NCI-H1417 treated with DMSO at 0.1 percent for 48 hours (cell line): ENCODE measurements at regions not wholly inside any gene's neighbourhood (a gene's known extent, or its start where the extent isn't known, plus 50 kb on each side); places are given as distances from the start of the nearest gene placed in this dataset.

ENCODE experiments used
- DNase-seq: peaks from one replicate; lab custom pipeline; 2025; lab: John Stamatoyannopoulos, UW

- DNase-seq, result no peak
Measured at GRCh38 chr6:163985710-163986109, 571.2 kb downstream of the QKI start.

DNA sequence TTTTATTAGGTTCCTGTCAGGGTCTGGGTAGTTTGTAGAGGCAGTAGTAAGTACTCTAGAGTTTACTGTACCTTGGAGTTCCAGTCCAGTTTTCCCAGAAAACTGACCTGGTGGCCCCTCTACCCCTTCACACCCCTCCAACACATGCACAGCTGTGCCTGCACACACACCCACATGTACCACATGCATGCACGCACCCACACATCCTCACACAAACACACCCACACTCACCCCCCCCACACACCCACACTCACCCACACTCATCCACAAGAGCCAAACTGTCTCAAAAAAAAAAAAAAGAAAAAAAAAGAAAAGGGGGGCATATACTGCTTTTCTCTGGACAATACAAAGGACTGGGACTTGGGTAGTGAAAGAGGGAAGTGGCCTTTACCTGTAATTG is 570.5 kb downstream of the QKI start:
- DNase-seq, result no peak

- DNase-seq, result no peak
Measured at GRCh38 chr6:163984124-163984936, 569.8 kb downstream of the QKI start.

- DNase-seq, result no peak
Measured at GRCh38 chr6:163983679-163984078, 569.2 kb downstream of the QKI start.

- no peak for DNase-seq
Measured at GRCh38 chr6:163974322-163974721, 559.8 kb downstream of the QKI start.

DNA sequence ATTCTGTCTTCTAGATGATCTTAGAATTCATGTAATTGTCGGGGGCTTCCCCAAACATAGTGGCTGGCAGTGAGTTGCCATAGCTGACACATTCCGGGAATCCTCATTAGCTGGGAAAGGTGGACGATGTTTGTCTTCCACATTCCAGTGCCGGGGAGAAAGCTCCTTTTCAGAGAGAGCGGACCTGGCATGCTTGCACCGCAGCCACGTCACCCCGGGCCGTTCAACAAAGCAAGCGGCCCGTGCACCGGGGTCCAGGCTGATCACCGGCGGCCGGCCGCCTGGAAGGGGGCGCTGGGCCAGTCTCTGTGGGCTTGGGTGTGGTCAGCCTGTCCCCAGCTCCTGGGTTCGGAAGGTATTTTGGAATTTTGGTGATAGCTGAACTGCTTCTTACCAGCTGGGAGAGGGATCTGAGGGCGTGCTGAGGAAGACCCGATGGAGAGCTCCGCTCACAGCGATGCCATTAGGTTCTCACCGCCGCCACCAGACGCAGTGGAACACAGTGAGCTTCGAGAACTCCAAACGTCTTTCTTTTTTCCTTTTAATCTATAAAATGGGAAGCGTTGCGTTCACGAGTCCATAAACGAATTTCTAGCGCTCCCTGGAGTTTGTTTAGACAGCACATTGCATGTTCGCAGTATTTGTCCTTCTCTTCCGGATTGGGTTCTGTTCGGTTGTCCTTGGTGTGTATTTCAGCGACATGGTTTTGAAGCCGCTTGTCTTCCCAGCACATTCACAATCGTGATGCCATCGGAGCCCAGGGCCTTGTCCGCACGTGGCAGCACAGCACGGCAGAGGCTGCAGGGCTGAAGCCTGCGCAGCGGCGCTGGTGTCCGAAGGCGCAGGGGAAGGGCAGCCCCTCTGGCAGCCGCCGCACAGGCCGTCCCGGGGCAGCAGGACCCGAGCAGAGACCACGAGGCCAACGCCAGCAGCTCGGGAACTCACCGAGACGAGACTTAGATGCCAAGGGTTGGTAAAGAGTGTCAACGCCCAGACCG is 557.6 kb downstream of the QKI start:
- no peak for DNase-seq

GRCh38 chr6:163970846-163971564 is 556.5 kb downstream of the QKI start:
- DNase-seq, result no peak

- peak; percentile 84 for DNase-seq
Measured at GRCh38 chr6:163965426-163966348, 551.2 kb downstream of the QKI start.

- no peak for DNase-seq
Measured at GRCh38 chr6:163964789-163965188, 550.3 kb downstream of the QKI start.

DNA sequence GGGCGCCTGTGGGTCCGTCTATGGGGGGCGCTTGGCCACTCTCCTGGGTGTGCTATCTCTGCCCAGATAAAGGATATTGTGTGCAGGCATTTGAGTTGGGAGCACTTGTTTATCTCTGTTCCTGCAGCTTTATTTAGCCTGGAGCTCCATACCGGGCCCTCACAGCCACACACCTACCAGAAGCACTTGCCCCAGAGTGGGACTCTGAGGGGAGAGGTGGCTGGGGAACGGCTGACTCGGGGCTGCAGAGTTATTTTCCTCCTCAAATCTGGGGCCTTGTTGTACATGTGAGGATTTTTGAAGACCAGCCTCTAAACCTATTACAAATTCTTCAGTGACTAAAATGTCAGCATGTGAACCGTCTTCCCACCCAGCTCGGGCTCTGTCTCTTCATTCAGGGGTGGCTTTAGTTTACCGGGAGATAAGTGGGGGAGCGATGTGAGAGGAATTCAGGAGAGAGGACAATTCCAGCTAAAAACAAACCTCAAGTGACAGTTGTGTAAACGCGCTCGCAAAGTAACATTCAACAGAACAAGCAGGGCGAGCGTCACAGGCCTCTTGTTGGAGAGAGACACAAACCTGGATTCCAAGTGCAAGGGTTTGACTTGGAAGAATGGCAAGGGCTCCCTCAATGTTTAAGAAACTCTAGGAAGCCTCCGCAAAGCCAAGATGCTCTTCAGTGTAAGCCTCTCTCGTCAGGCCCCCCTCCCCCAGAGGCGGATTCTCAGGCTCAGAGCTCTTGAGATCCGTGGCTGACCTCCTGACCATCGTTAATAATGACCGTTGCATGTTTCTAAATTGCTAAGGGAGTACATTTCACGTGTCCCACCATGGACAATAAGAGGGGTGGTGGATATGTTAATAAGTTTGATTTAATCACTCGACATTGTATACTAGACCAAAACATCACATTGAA is 548.9 kb downstream of the QKI start:
- DNase-seq, result no peak

DNA sequence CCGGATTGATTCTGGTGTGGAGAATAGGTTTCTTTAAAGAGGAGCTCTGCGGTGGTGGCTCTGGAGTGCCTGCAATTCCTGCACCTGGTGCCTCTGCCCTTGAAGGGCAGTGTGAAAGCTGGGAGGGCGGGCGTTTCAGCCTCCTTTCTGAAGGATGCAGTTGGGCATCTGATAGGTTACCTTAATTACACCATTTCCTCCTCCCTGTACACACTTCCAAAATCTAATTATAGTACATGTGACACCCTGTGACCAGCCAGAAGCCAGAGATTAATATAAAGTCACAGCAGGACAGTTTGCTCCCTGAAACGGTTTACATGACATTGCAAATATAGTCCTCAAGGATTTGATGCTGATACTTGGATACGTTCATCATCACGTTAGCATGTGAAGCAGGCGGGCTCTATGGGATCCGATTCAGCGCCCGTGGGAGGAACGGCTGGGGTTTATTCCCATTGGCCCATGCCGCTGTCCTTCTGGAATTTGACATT is 548.2 kb downstream of the QKI start:
- DNase-seq, result peak; percentile 89

- DNase-seq, result no peak
Measured at GRCh38 chr6:163960128-163960527, 545.6 kb downstream of the QKI start.

DNA sequence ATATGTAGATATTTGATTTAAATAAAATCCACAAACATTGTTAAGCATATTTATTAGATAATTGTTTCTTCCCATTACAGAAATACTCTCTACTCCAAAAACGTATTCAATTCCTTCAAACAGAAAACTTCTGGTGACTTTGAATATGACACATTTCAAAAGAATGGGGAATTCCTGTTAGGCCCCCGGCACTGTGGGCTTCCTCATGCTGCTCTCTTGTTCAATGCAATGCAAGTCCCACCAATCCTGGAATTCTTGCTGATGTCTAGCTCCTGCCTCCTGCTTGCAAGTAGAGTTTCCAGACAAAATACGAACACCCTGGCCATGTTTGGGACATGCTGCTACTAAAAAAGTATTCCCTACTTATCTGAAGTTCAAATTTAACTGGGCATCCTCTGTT is 544.1 kb downstream of the QKI start:
- DNase-seq, result no peak

DNA sequence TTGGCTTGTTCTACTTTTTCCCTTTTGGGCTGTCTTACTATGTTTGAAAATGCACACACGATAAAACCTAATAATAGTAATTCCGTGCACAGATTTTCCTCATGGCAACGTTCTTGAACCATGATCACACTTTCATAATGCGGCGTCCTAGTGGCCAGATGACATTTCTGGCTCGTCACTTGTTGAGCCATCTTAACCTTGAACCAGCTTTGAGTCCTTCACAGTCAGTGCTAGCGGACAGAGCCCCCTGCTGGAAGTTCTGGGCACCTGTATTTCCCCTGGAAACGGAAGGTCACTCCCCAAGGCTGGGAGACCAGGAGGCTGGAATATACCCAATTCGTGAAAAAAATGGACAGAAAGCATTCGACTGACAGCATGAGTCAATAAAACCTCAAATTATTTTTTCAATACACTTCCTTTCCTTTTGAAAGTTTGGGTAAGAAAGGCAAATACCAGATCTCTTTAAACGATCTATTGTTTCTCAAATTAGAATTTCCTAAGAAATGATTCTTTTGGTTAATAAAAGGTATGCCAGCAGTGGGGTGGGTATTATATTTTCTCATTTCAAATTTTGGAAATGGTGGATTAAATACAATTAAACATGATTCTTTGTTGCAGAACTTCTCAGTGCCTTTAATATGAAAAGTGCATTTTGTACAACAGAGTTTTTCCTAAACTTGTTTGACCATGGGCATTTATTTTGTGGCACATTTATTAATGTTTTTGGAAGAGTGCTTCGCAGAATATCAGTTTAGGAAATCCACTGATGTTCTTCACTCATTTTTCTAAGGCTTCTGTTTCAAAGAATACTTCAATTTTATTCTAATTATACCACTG is 542.3 kb downstream of the QKI start:
- DNase-seq, result no peak

GRCh38 chr6:163955756-163956155 is 541.2 kb downstream of the QKI start:
- DNase-seq, result peak; percentile 71

DNA sequence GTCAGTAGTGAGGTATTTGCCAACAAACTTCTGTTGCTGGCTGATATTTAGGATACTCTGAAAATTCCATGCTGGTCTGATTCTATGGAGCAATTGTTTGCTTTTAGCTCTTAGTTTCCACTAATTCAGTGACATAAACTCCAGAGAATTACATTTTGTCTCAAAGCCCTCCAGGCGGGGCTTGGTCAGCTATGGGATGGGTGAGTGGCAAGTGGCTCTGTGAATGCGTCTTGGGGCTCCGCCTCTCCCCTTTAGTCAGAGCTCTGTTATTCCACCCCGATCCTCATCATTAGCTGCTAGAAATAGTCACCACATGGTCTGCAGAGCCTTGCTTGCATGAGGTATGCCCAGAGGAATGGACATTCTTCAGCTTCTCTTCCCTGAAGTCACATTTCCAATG is 540.6 kb downstream of the QKI start:
- DNase-seq, result no peak

DNA sequence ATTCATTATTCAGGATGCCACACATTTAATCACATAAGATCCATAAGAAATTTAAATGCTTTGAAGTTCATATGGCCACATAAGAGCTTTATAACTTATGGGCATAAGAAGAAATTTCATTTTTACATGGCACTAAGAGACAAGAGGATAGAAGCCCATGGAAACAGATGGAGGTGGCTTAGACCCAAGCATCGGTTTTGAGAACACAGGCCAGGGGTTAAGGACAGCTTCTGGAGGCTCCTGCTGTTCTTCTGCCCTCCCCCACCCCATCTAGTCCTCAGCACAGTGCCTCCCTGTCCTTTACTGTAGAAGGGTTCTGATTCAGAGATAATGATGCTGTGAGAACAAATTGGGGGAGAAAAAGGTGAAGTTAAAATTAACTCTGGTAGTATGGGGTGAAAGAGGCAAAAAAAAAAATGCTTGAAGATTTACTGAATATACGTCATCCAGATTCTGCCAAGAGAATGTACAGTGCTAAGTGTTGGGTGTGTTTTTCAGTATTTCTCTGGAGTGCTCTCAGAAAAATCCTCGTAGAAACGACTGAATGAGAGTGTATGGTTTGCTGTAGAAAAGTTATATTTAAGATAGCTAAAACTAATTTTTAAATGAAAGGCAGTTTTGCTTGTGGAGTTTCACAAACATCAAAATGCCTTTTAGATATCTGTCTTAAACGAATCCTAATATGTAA is 539.7 kb downstream of the QKI start:
- no peak for DNase-seq

DNA sequence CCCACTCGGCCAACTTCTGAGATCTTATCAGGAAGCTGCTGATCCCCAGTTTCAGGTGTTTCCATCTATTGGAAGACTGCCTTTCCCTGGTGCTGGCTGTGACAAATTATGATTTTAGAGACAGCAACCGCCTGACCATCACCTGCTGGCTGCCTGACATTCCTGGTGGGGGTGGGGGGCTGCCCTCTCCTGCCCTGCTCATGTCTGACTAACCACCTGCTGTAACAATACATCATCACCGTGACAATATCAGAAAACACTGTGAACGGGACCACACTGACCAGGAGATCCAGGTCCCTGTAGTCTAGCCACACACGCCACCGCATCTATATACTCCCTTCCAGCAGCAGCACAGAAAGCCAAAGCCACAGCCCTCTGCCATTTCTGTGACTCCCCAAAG is 537.5 kb downstream of the QKI start:
- no peak for DNase-seq
